Activated CD8-positive, alpha-beta memory T cell treated with anti-CD3 and anti-CD28 coated beads for 48 hours (primary cell): ENCODE measurements at regions not wholly inside any gene's neighbourhood (a gene's known extent, or its start where the extent isn't known, plus 50 kb on each side); places are given as distances from the start of the nearest gene placed in this dataset.

Source experiments
- DNase-seq, 3 experiments: peaks; one replicate each; pipeline ENCODE4 v3.0.0-alpha.2; 2020; ENCODE audit warnings: low read depth in 2 of 3, low spot score in 2 of 3

GRCh38 chr4:141395919-141396318 lies 175.2 kb downstream of the ZNF330 start:
- no peak for DNase-seq

GRCh38 chr4:141402712-141403111 lies 182.0 kb downstream of the ZNF330 start:
- no peak for DNase-seq

- DNase-seq: no peak
These were observed 183.1 kb downstream of the ZNF330 start for GRCh38 chr4:141403782-141404181.

GRCh38 chr4:141406237-141406636 lies 185.5 kb downstream of the ZNF330 start:
- no peak for DNase-seq

- DNase-seq: no peak
These were observed 188.9 kb downstream of the ZNF330 start for GRCh38 chr4:141409556-141409955.

- no peak for DNase-seq
These were observed 190.1 kb downstream of the ZNF330 start for GRCh38 chr4:141410839-141411238.

- DNase-seq: no peak
These were observed 191.2 kb downstream of the ZNF330 start for GRCh38 chr4:141411936-141412335.

- DNase-seq: no peak
These were observed 192.7 kb downstream of the ZNF330 start for GRCh38 chr4:141413366-141413765.

GRCh38 chr4:141415651-141416050 lies 195.0 kb downstream of the ZNF330 start:
- no peak for DNase-seq

GRCh38 chr4:141416219-141416618 lies 195.5 kb downstream of the ZNF330 start:
- no peak for DNase-seq

- DNase-seq: no peak
These were observed 196.1 kb downstream of the ZNF330 start for GRCh38 chr4:141416677-141417363.

GRCh38 chr4:141417387-141417786 lies 196.7 kb downstream of the ZNF330 start:
- DNase-seq: no peak

GRCh38 chr4:141425124-141425523 lies 204.4 kb downstream of the ZNF330 start:
- no peak for DNase-seq

- DNase-seq: no peak
These were observed 207.1 kb downstream of the ZNF330 start for GRCh38 chr4:141427726-141428296.

GRCh38 chr4:141429933-141430332 lies 206.4 kb upstream of the IL15 start:
- DNase-seq: no peak

- DNase-seq: no peak
These were observed 205.7 kb upstream of the IL15 start for GRCh38 chr4:141430686-141431085.

- DNase-seq: no peak
These were observed 204.2 kb upstream of the IL15 start for GRCh38 chr4:141432000-141432712.

- no peak for DNase-seq
These were observed 200.7 kb upstream of the IL15 start for GRCh38 chr4:141435446-141436225.

GRCh38 chr4:141439223-141439622 lies 197.2 kb upstream of the IL15 start:
- no peak for DNase-seq

- DNase-seq: no peak
These were observed 188.6 kb upstream of the IL15 start for GRCh38 chr4:141447761-141448160.

- no peak for DNase-seq
These were observed 187.9 kb upstream of the IL15 start for GRCh38 chr4:141448490-141448889.

GRCh38 chr4:141449927-141450326 lies 186.5 kb upstream of the IL15 start:
- DNase-seq: no peak
